22Rv1 (cell line): ENCODE measurements at regions not wholly inside any gene's neighbourhood (a gene's known extent, or its start where the extent isn't known, plus 50 kb on each side); places are given as distances from the start of the nearest gene placed in this dataset.

Experiments used
- ZFX ChIP-seq: fragments of 450-650 bp; IDR thresholded peaks from 2 replicates; pipeline ENCODE4 v1.6.1; 2017; ENCODE audit warnings: antibody characterized with exemption, borderline replicate concordance
- TF ChIP-seq, protein P1 (sequence below): fragments of 450-650 bp; IDR thresholded peaks from 2 replicates; pipeline ENCODE4 v1.5.1; 2017; ENCODE audit warnings: mild to moderate bottlenecking

DNA sequence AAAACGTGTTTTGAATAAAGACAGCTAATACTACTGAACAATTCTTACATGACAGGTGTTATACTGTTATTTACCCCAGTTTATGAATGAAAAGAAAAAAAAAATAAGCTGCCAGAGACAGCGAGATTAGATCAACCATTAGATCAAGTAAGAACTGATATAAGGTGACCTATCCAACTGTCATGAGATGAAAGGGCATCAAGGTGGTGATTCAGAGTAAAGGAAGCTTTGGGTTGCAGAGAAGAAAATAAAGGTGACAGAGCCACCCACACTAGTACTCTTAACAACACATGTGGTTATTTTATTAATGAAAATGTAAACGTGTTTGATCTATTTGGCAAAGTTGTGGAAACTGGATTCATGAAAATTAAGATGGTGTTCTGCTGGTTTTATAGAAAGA, 435.2 kb downstream of the GABRG2 start:
- TF ChIP-seq, protein P1, sequence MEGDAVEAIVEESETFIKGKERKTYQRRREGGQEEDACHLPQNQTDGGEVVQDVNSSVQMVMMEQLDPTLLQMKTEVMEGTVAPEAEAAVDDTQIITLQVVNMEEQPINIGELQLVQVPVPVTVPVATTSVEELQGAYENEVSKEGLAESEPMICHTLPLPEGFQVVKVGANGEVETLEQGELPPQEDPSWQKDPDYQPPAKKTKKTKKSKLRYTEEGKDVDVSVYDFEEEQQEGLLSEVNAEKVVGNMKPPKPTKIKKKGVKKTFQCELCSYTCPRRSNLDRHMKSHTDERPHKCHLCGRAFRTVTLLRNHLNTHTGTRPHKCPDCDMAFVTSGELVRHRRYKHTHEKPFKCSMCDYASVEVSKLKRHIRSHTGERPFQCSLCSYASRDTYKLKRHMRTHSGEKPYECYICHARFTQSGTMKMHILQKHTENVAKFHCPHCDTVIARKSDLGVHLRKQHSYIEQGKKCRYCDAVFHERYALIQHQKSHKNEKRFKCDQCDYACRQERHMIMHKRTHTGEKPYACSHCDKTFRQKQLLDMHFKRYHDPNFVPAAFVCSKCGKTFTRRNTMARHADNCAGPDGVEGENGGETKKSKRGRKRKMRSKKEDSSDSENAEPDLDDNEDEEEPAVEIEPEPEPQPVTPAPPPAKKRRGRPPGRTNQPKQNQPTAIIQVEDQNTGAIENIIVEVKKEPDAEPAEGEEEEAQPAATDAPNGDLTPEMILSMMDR = no peak
- TF ChIP-seq ZFX = no peak
